Bronchial epithelial cell (primary cell): ENCODE measurements at regions not wholly inside any gene's neighbourhood (a gene's known extent, or its start where the extent isn't known, plus 50 kb on each side); places are given as distances from the start of the nearest gene placed in this dataset.
"Not testable (repeated sequence)": the region's sequence is repeated elsewhere in the genome, so short reads cannot be mapped to it uniquely, and the experiment has no call there.

Experiments
- DNase-seq: peaks from one replicate; pipeline ENCODE4 v3.0.0-alpha.2; 2010; ENCODE audit warnings: low read depth
- FAIRE-seq: peaks from 2 replicates; lab custom pipeline; 2011; peaks lifted over from hg19 to GRCh38; lab: Jason Lieb, UNC
- H3K27me3 ChIP-seq: 2 replicates; pipeline ENCODE4 v1.5.1; 2011; ENCODE audit warnings: low read length; ENCODE audit not compliant: control insufficient read depth, insufficient read depth
- H3K36me3 ChIP-seq: 2 replicates; pipeline ENCODE4 v1.5.1; 2011; ENCODE audit warnings: low read length; ENCODE audit not compliant: control insufficient read depth, insufficient read depth
- H3K4me3 ChIP-seq: 2 replicates; pipeline ENCODE4 v1.5.1; 2011; ENCODE audit warnings: mild to moderate bottlenecking, low read depth, low read length, control low read depth
- CTCF ChIP-seq: IDR thresholded peaks from 2 replicates; pipeline ENCODE4 v1.5.1; 2011; ENCODE audit warnings: mild to moderate bottlenecking, moderate library complexity, low read length, control low read depth, inconsistent platforms; ENCODE audit not compliant: insufficient read depth, severe bottlenecking

DNA sequence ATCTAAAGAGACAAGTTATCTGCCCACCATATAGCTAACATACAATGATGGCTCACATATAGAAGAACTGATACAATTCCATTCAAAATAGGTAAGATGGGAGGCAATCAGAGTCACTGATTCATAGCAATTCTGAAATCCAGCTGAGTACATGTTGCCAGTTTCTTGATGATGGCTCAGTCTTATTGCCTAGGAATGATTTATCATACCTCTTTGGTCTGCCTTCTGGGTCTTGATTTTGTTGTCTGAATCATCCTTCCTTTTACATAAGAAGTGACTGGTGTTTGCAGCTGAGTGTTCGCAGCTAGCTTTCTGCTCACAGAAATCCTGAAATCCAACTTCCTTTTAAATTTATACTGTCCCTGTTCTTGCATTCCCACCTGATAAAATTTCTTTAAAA, 463.2 kb upstream of the MGAT4C start:
- H3K27me3 ChIP-seq, result no peaks in the 10 kb centered on the region
- peak; percentile 90 for DNase-seq
- FAIRE-seq, result no peak
- no peak for TF ChIP-seq CTCF
- no peak overlapping the region for H3K4me3 ChIP-seq
- H3K36me3 ChIP-seq, result no peaks in the 10 kb centered on the region

DNA sequence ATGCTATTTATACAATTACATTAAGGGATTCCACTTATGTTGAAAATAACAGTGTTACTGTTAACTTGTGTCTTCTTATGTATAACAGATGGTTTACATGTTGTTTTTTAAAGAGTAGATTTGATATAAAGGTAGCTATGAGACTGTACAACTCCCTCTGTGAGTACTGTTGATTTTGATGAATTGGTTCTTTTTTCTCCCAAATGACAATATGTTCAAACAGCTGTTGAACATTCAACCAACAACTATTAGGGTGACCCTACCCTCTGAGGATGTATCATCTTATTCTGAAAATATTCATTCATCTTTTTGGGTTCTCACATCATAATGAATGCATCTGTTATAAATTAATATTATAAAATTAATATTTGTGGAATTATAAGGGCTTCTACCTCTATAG, 456.9 kb upstream of the MGAT4C start:
- no peak for TF ChIP-seq CTCF
- Histone ChIP-seq H3K4me3 (no peak overlapping the region), H3K27me3 (no peaks in the 10 kb centered on the region), H3K36me3 (no peaks in the 10 kb centered on the region)
- FAIRE-seq (no peak), DNase-seq (no peak)

DNA sequence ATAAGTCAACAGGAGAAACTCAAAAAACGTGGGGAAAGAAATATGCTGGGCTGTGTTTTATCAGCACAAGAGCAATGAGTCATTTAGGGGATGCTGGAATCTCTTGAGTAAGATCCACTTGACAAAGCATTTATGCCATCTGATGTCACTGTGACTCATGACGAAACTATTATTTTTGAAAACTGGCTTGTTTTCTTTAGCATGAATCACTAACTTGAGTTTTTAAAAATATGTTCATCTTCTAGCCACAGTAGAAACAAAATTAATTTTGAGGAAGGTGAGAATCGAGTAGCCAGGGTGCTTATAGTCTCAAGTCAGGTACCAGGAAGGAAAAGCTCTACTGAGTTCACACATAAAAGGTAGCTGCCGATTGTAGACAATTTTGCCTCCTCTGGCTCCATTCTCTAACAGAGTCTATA, 456.2 kb upstream of the MGAT4C start:
- no peak for TF ChIP-seq CTCF
- DNase-seq, result peak; percentile 99
- no peak overlapping the region for H3K4me3 ChIP-seq
- no peaks in the 10 kb centered on the region for H3K27me3 ChIP-seq
- no peaks in the 10 kb centered on the region for H3K36me3 ChIP-seq
- FAIRE-seq, result no peak

DNA sequence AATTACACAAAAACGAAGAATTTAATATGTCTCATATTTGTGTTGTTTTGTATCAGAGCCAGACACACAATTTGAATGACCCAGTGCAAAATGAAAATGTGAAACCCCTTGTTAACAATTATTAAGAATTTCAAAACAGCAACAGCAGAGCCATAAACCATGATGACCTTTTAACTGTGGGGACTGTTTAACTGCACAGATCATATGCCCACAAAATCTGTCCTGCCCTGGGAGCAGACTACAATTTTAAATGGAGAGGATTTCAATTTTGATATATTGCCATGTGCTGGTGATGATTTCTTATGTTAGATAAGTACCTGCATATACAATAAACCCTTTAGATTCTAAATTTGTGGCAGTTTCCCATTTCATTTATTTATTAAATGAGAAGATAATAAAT, 455.5 kb upstream of the MGAT4C start:
- Histone ChIP-seq H3K27me3 (no peaks in the 10 kb centered on the region), H3K4me3 (no peak overlapping the region), H3K36me3 (no peaks in the 10 kb centered on the region)
- TF ChIP-seq CTCF, result no peak
- DNase-seq (no peak), FAIRE-seq (no peak)

DNA sequence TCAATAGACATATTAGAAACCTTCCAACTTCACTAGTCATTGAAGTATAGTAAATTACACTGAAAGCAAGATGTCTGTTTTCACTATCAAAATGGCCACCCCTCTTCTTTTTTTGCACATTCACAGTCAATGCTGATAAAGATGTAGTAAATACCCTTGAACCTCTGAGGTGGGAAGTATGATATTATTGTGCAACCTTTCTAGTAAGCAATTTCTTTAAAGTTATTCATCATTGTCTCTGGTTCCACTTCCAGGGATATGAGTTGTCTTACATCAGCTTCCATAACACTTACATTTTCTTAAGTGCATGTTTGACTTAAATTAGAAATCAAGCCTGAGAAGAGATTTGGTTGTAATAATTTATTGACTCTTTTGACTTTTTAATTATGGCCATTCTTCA, 453.9 kb upstream of the MGAT4C start:
- no peaks in the 10 kb centered on the region for H3K27me3 ChIP-seq
- DNase-seq, result peak; percentile 61
- no peak overlapping the region for H3K4me3 ChIP-seq
- FAIRE-seq, result no peak
- no peaks in the 10 kb centered on the region for H3K36me3 ChIP-seq
- no peak for TF ChIP-seq CTCF

DNA sequence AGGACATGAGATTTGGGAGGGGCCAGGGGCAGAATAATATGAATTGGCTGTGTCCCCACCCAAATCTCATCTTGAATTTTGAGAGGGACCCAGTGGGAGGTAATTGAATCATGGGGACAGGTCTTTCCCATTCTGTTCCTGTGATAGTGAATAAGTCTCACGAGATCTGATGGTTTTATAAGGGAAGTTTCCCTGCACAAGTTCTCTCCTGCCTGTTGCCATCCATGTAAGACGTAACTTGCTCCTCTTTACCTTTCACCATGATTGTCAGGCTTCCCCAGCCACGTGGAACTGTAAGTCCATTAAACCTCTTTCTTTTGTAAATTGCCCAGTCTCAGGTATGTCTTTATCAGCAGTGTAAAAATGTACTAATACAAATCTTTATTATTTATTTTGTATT, 452.8 kb upstream of the MGAT4C start:
- not testable (repeated sequence) for DNase-seq, H3K36me3 ChIP-seq, FAIRE-seq, H3K27me3 ChIP-seq, H3K4me3 ChIP-seq
